Immature natural killer cell (primary cell): ENCODE measurements at regions not wholly inside any gene's neighbourhood (a gene's known extent, or its start where the extent isn't known, plus 50 kb on each side); places are given as distances from the start of the nearest gene placed in this dataset.

Experiments used
- DNase-seq, 3 donors: peaks; one replicate each; pipeline ENCODE4 v3.0.0; 2022; ENCODE audit warnings: mixed read lengths in 1 of 3
- H3K27ac Mint-ChIP-seq, 6 donors: one replicate each; pipeline ENCODE4 v1.8.0; 2020; ENCODE audit warnings: mixed read lengths in 6 of 6, mild to moderate bottlenecking in 5 of 6, inconsistent platforms in 4 of 6, moderate library complexity in 3 of 6
- H3K27me3 Mint-ChIP-seq, 3 donors: one replicate each; pipeline ENCODE4 v1.8.0; 2020 to 2021; ENCODE audit warnings: low read depth in 3 of 3, mild to moderate bottlenecking in 3 of 3, mixed read lengths in 3 of 3, moderate library complexity in 3 of 3, inconsistent platforms in 1 of 3
- H3K36me3 Mint-ChIP-seq, 3 donors: one replicate each; pipeline ENCODE4 v1.8.0; 2020; ENCODE audit warnings: mixed read lengths in 3 of 3, inconsistent platforms in 2 of 3, mild to moderate bottlenecking in 2 of 3
- H3K4me1 Mint-ChIP-seq, 2 donors: one replicate each; pipeline ENCODE4 v1.8.0; 2020; ENCODE audit warnings: inconsistent platforms in 2 of 2, mild to moderate bottlenecking in 2 of 2, mixed read lengths in 2 of 2, moderate library complexity in 1 of 2
- H3K4me3 Mint-ChIP-seq, 5 donors: one replicate each; pipeline ENCODE4 v1.8.0; 2020; ENCODE audit warnings: mild to moderate bottlenecking in 5 of 5, mixed read lengths in 5 of 5, inconsistent platforms in 3 of 5, moderate library complexity in 3 of 5
- H3K9me3 Mint-ChIP-seq, 6 donors: one replicate each; pipeline ENCODE4 v1.8.0; 2020; ENCODE audit warnings: mild to moderate bottlenecking in 6 of 6, mixed read lengths in 6 of 6, inconsistent platforms in 4 of 6, moderate library complexity in 3 of 6

DNA sequence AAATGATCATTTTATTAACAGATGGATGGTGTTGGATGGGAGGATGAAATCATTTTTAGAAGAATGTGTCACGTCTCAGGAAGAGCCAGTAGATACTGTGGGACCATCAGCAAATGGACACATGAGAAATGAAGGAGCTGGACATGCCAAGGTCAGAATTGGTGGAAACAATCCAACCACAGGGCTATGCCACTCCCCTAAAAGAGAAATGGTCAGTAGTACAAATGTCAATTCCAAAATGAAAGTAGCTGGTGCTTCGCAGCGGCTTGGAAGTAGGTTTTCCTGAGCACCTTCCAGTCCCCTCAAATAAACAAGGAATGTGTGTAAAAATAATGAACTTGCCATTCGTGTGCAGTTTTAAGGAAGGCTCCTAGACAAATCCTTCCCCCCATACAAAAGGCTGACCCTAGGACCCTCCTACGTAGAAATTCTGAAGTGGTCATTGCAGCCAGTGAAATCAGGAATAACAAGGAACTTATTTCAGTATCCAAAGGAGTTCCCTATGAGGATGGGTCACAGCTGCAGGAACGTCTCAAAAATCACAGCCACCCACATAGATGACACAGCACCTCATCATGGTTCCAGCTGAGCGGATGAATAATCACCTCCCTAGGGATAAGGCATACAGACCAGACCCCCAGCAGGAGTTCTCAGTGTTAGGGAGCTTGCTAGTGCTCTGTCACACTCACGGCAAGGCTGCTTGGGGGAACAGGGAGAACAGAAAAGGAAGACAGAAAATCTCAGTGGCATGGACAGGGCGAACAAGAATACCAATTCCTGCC is 239.2 kb downstream of the HS3ST3A1 start:
- H3K27me3 Mint-ChIP-seq: peaks cover 0 to 2% (median 1%) of the 10 kb centered on the region in 3 donors
- H3K27ac Mint-ChIP-seq: no peak overlapping the region
- no peak overlapping the region for H3K4me3 Mint-ChIP-seq
- peaks cover 0 to 3% (median 0%) of the 10 kb centered on the region in 6 donors for H3K9me3 Mint-ChIP-seq
- H3K4me1 Mint-ChIP-seq: no peaks in the 10 kb centered on the region
- no peaks in the 10 kb centered on the region for H3K36me3 Mint-ChIP-seq
- no peak for DNase-seq

DNA sequence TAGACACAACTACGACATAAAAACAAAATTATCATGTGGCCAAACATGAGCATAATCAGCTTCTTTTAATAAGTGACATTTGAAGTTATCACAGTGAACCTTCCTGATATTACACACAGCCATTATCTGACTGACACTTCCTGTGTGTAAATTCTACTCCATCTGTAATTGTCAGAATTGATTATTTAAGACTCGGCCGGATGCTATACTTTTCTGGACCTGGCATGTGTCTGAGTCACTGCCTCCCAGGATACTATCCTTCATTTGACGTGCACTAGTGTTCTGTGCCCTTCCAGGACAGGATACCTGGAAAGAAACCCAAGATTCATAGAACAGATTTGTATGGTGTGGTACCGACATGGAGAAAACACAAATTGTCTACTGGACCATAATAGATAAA is 242.0 kb downstream of the HS3ST3A1 start:
- no peak for DNase-seq
- H3K27ac Mint-ChIP-seq: no peak overlapping the region
- H3K4me1 Mint-ChIP-seq: no peaks in the 10 kb centered on the region
- H3K4me3 Mint-ChIP-seq: no peak overlapping the region
- peaks cover 0 to 2% (median 1%) of the 10 kb centered on the region in 3 donors for H3K27me3 Mint-ChIP-seq
- H3K36me3 Mint-ChIP-seq: no peaks in the 10 kb centered on the region
- peaks cover 0 to 3% (median 0%) of the 10 kb centered on the region in 6 donors for H3K9me3 Mint-ChIP-seq

DNA sequence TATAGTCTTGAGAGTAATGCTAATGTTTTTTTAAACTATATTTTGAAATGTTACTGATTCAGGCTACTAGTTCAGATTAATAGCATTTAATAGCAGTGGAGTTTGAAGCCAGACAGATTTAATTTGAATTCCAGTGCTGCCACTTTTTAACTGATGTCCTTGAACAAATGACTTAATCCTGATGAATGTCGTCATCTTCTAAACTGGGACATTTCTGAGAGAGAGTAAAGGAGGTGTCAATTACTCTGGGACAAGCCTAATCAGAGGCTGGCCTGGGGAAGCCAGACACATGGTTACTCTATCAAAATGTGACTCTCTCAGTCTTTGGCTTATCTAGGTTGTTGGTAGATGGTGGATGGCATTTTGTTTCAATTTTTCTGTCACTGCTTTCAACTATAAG is 246.7 kb downstream of the HS3ST3A1 start:
- no peaks in the 10 kb centered on the region for H3K4me1 Mint-ChIP-seq
- peaks cover 0 to 3% (median 0%) of the 10 kb centered on the region in 6 donors for H3K9me3 Mint-ChIP-seq
- peaks cover 0 to 3% (median 2%) of the 10 kb centered on the region in 3 donors for H3K27me3 Mint-ChIP-seq
- DNase-seq: no peak
- no peak overlapping the region for H3K4me3 Mint-ChIP-seq
- H3K27ac Mint-ChIP-seq: no peak overlapping the region
- H3K36me3 Mint-ChIP-seq: no peaks in the 10 kb centered on the region

DNA sequence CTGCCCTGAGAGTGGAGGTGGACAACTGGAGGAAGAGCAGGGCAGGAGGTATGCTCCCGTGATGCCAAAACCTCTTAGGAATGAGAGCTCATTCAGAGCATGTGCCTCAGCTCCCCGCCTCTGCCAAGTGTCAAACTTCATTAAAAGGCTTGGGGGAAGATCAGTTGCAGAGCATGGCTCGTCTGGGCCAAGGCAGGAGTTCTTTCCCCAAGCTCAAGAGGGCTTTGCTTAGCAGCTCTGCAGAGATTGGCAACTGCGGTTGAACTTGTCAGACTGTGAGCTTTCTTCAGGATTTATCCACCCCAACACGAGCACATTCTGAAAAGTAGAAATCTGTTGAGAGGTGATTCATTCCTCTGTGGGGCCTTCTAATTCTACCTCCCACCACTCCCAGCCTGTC is 248.1 kb downstream of the HS3ST3A1 start:
- Mint-ChIP-seq H3K4me3 (no peak overlapping the region), H3K27ac (no peak overlapping the region), H3K4me1 (no peaks in the 10 kb centered on the region), H3K27me3 (peaks cover 0 to 3% (median 2%) of the 10 kb centered on the region in 3 donors), H3K36me3 (no peaks in the 10 kb centered on the region), H3K9me3 (no peaks in the 10 kb centered on the region)
- no peak for DNase-seq

DNA sequence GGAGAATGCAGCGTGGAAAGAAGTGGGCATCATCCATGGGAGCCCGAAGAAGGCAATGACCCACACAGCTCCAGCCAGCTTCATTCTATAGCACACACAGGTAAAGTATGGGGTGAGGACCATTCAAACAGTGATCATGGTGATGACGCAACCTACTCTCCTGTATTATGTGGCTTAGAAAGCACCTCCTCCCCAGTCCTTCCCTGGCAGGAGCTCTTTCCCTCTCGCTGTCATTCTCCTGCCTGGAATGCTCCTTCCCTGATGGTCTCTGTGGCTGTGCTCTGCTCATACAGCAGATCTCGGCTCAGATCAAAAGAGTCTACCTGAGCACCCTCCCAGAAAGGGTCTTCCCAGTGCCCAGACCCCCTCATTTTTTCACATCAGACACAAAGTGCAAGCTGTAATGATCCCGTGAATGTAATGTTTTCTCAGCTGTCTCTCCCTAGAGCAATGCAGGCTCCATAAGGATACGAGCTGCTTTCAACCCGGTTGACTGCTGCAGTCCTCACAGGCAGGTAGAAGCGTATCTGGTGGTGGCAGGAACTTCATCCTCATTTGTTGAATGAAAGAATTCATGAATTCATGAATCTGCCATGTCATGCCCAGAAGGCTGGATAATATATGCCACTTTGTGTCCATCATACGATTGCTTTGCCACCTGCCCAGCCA is 248.8 kb downstream of the HS3ST3A1 start:
- H3K36me3 Mint-ChIP-seq: no peaks in the 10 kb centered on the region
- no peaks in the 10 kb centered on the region for H3K4me1 Mint-ChIP-seq
- peaks cover 0 to 4% (median 2%) of the 10 kb centered on the region in 3 donors for H3K27me3 Mint-ChIP-seq
- no peaks in the 10 kb centered on the region for H3K9me3 Mint-ChIP-seq
- DNase-seq: no peak
- no peak overlapping the region for H3K27ac Mint-ChIP-seq
- no peak overlapping the region for H3K4me3 Mint-ChIP-seq

DNA sequence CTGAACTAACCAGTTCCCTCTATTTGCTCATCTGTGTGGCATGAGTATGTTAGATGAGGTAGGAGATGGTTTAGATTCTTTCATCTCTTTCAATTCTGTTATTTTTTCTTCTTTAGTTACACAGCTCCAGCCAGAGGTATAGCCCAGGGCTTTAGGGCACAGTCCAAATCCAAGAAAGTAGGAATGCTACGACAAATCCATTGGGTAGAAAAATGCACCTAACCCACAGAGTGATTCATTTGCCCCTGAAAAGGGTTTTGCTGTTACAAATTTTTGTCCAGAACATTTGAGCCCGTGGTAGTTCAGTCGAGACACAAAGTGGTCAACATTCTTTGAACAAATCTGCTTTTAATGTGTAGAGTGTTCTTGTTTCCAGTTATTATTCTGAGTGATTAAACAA is 250.7 kb downstream of the HS3ST3A1 start:
- Mint-ChIP-seq H3K36me3 (no peaks in the 10 kb centered on the region), H3K4me3 (no peak overlapping the region), H3K4me1 (no peaks in the 10 kb centered on the region), H3K9me3 (peaks cover 0 to 3% (median 0%) of the 10 kb centered on the region in 6 donors), H3K27ac (no peak overlapping the region), H3K27me3 (peaks cover 2 to 4% (median 2%) of the 10 kb centered on the region in 3 donors)
- no peak for DNase-seq

DNA sequence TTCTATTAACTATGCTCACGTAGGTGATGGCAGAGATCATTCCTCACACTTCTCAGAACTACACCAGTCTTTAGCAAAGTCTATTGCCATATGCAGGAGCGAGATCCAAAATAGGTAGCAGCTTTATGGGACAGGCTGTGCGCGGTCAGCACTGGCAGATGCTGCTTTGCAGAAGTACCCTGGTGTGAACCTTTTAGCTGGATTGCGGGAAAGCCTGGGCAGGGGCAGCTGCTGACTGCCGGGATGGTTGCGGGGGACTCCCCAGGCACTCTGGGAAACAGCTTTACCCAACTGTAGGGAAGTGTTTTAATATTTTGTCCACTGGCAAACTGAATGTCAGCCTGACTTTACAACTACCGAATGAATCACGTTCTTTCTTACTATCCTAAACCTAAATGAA is 251.3 kb downstream of the HS3ST3A1 start:
- no peak overlapping the region for H3K4me3 Mint-ChIP-seq
- H3K9me3 Mint-ChIP-seq: peaks cover 0 to 3% (median 0%) of the 10 kb centered on the region in 6 donors
- H3K36me3 Mint-ChIP-seq: no peaks in the 10 kb centered on the region
- H3K27ac Mint-ChIP-seq: no peak overlapping the region
- no peaks in the 10 kb centered on the region for H3K4me1 Mint-ChIP-seq
- peaks cover 2 to 4% (median 2%) of the 10 kb centered on the region in 3 donors for H3K27me3 Mint-ChIP-seq
- DNase-seq: no peak

DNA sequence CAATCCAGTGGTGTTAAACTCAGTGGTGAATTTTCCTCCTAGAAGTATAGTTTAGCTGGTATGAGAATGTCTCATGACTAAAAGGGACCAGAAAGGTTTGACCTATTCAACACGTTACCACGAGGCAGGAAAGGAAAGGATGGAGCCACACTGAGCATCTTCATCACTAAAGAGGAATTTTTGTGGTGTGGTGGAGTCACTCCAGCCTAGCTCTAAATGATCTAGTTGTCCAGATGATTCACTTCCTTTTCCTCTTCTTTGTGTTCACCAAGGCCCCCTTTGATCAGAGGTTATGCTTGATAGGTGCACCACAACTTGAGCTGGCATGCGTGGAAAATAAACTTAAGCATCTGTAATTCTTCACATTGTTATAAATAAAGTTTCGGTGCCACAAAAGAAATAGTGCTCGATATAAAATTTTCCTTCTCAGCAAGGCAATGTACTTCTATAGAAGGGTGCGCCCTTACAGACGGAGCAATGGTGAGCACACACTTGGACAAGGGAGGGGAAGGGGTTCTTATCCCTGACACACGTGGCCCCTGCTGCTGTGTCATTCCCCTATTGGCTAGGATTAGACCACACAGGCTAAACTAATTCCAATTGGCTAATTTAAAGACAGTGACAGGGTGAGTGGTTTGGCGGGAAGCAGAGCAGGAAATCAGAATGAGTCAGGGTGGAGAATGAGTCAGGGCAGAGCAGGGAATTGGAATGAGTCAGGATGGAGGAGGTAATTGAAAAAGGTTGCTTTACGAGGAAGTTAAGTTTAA is 254.6 kb downstream of the HS3ST3A1 start:
- H3K36me3 Mint-ChIP-seq: no peaks in the 10 kb centered on the region
- no peak overlapping the region for H3K27ac Mint-ChIP-seq
- H3K9me3 Mint-ChIP-seq: peaks cover 0 to 3% (median 0%) of the 10 kb centered on the region in 6 donors
- no peaks in the 10 kb centered on the region for H3K4me1 Mint-ChIP-seq
- no peak for DNase-seq
- peaks cover 0 to 4% (median 2%) of the 10 kb centered on the region in 3 donors for H3K27me3 Mint-ChIP-seq
- H3K4me3 Mint-ChIP-seq: no peak overlapping the region

DNA sequence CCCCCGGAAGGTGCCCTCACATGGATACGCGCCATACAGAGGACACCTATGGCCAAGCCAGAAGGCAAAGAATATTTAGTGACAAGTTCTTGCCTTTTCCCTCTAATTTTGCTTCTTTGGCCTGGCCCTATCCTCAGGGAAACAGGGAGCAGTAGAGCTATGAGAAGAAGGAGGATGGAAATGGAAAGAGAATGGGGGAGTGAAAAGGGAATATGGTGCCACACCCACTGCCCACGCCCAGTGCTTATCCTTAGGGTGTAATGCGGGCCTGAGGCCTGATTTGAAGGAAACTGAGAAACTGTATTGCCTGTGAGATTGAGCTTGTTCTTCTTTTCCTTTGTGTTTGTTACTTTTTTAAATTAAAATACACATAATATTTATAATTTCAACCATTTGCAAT is 255.1 kb downstream of the HS3ST3A1 start:
- Mint-ChIP-seq H3K4me1 (no peaks in the 10 kb centered on the region), H3K9me3 (peaks cover 0 to 3% (median 0%) of the 10 kb centered on the region in 6 donors), H3K4me3 (no peak overlapping the region), H3K27me3 (peaks cover 0 to 3% (median 2%) of the 10 kb centered on the region in 3 donors), H3K36me3 (no peaks in the 10 kb centered on the region), H3K27ac (no peak overlapping the region)
- no peak for DNase-seq

DNA sequence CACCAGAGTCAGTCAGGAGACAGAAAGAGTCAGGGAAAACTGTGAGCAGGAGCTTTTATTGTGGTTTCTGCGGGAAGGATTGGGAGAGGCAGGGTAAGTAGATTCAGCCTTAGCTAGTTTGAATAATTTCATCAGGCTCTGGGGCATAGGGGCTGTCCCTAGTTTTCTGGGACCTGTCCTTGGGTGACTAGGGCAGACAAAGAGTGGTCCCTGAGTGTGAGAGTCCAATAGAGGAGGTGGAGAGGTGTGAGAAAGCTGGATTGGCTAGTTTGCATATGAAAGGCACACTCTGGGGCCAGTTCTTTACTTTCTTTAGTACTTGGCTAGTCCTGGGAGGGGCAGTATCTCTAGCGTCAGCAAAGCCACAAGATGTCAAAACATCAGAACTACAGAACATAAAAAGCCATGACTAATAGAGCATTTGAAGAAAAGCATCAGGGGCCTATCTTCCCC is 255.6 kb downstream of the HS3ST3A1 start:
- H3K4me3 Mint-ChIP-seq: no peak overlapping the region
- H3K9me3 Mint-ChIP-seq: peaks cover 0 to 3% (median 0%) of the 10 kb centered on the region in 6 donors
- peaks cover 0 to 3% (median 2%) of the 10 kb centered on the region in 3 donors for H3K27me3 Mint-ChIP-seq
- H3K27ac Mint-ChIP-seq: no peak overlapping the region
- DNase-seq: no peak
- H3K36me3 Mint-ChIP-seq: no peaks in the 10 kb centered on the region
- H3K4me1 Mint-ChIP-seq: no peaks in the 10 kb centered on the region

DNA sequence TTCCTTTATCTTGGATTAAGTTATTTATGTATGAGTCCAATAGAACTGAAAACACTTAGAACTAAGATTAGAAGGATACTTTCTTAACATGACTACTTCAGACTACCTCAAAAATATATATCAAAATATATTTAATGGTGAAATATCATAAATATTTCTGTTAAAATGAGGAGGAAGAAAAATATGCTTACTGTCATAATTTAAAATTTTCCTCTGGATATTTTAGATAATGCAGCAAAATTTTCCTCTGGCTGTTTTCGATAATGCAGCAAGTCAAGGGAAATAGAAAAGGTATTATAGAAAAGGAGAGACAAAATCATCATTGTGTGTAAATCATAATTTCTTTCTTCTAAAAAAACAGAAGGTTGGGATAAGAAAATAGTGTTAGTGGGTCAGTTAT is 263.3 kb downstream of the HS3ST3A1 start:
- Mint-ChIP-seq H3K27ac (no peak overlapping the region), H3K27me3 (peaks cover 3 to 18% (median 7%) of the 10 kb centered on the region in 3 donors), H3K4me3 (no peak overlapping the region), H3K36me3 (no peaks in the 10 kb centered on the region), H3K4me1 (peaks cover 4 to 8% of the 10 kb centered on the region in 2 donors), H3K9me3 (no peaks in the 10 kb centered on the region)
- no peak for DNase-seq

DNA sequence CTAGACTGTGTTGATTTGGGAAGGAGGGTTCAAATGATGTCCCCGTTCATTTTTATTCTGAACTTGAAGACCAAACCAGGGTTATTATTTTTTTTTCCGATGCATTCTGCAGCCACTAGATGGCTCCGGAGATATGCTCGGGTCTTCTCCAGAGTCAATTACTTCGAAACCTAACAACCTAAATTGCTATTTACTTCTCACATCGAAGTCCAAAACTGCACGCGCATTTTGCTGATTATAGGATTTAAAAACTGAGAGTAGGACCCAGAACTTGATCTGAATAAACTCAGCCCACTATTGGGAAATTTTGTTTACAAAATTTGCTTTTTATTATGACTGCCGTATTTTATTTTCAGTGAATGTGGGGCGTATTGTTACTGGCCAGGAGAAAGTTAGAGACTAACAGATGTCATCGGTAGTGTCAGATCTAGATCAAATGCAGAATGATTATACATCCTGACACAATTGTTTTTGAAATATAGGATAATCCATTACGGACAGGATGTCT is 263.8 kb downstream of the HS3ST3A1 start:
- H3K4me1 Mint-ChIP-seq: peaks cover 4 to 8% of the 10 kb centered on the region in 2 donors
- peaks cover 3 to 18% (median 7%) of the 10 kb centered on the region in 3 donors for H3K27me3 Mint-ChIP-seq

DNA sequence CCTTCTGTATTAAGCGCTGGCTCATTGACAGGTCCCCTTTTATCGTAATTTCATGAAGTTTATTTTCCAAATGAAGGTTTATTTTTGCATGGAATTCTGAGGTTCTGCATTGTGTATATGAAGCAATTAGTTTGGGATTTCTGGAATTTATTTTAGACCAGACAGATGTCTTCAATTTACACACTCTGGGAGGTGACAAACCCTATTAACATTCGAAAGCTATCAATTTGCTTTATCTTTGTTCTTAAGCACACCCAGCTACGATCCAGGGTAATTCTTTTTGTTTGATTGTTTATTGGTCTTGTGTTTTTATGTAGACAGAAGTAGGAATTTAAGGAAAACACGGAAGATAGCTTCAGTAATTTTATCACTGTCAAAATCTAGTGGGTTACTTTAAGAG is 264.6 kb downstream of the HS3ST3A1 start:
- Mint-ChIP-seq H3K27me3 (peaks cover 3 to 18% (median 7%) of the 10 kb centered on the region in 3 donors), H3K4me3 (no peak overlapping the region), H3K9me3 (no peaks in the 10 kb centered on the region), H3K36me3 (no peaks in the 10 kb centered on the region), H3K27ac (no peak overlapping the region), H3K4me1 (peaks cover 4 to 8% of the 10 kb centered on the region in 2 donors)
- no peak for DNase-seq

More for the DNA sequence above, 263.8 kb downstream of the HS3ST3A1 start:
- H3K4me3 Mint-ChIP-seq: peak overlapping the region in 1 of 5 donors; percentile 42
- H3K9me3 Mint-ChIP-seq: no peaks in the 10 kb centered on the region
- no peaks in the 10 kb centered on the region for H3K36me3 Mint-ChIP-seq
- H3K27ac Mint-ChIP-seq: no peak overlapping the region
- peak in 1 of 3 donors; percentile 6 for DNase-seq
